ENCODE measurements at regions not wholly inside any gene's neighbourhood (a gene's known extent, or its start where the extent isn't known, plus 50 kb on each side); places are given as distances from the start of the nearest gene placed in this dataset.

DNA sequence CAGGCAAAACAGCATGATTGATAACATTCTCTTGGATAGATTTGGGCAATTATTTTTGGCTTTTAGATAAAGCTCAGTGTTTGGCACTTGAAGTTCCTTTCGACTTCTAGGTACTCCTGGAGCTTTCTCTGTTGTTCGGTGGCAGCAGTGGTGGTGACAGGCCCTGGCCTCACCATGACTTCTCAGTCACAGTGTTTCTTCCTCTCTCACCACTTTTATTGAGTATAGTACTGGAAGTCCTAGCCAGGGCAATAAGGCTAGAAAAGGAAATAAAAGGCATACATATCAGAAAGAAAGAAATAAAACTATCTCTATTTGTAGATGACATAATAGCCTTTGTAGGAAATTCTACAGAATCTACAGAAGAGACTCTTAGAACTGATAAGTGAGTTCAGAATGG lies 101.2 kb upstream of the SIRPG start:
- ATAC-seq (no peak), DNase-seq (no peak)
- TF ChIP-seq, protein P1, sequence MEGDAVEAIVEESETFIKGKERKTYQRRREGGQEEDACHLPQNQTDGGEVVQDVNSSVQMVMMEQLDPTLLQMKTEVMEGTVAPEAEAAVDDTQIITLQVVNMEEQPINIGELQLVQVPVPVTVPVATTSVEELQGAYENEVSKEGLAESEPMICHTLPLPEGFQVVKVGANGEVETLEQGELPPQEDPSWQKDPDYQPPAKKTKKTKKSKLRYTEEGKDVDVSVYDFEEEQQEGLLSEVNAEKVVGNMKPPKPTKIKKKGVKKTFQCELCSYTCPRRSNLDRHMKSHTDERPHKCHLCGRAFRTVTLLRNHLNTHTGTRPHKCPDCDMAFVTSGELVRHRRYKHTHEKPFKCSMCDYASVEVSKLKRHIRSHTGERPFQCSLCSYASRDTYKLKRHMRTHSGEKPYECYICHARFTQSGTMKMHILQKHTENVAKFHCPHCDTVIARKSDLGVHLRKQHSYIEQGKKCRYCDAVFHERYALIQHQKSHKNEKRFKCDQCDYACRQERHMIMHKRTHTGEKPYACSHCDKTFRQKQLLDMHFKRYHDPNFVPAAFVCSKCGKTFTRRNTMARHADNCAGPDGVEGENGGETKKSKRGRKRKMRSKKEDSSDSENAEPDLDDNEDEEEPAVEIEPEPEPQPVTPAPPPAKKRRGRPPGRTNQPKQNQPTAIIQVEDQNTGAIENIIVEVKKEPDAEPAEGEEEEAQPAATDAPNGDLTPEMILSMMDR (IDR thresholded peaks at IDR 0.05): no peak
- Histone ChIP-seq H3K27ac (no peak overlapping the region), H3K4me3 (no peak overlapping the region), H3K9me3 (no peaks in the 10 kb centered on the region), H3K36me3 (no peaks in the 10 kb centered on the region), H3K27me3 (ENCODE audit: low read depth) (peaks cover 4% of the 10 kb centered on the region), H3K4me1 (no peaks in the 10 kb centered on the region)
- intact Hi-C loops (cut with DNase I): no loop called here

DNA sequence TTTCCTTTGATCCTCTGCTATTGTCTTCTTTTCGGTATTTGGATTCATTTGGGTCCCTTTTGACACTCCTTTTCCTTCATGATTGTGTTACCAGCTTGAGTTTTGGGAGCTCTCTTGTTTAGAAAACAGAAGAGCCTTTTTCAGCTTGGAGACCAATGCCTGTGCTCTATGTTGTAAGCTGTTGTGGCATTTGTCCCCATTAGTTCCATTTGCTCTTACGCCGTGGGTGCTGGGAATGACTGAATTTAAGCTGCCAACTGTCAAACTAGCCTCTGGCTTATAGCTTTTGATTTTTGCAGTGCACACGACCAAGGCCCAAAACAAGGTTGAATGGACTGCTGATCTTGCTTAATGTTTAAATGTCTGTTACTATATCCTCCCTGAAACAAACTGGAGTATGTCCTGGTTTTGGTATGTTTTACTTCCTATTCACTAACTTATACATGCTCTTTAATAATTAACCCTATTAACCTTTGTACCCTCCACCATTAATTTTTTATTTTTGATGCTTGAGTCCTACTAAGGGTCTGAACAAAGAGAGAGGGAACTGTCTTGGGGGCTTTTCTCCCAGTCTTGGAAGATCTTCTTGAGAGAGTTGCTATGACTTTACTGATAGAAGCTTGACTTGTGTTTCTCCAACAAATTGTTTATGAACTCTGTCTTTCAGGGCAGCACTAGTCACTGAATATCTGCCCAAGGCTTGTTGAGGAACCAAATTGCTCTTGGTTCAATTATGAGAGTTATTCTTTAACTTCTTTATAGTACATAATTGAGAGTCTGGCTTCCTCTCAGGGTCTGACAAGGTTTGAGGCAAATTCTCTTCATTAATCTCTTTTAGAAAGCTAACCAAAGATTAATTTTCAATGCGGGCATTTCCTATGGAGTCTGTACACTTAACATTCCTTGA lies 100.3 kb upstream of the SIRPG start:
- ATAC-seq (no peak), DNase-seq (no peak)
- H3K36me3 ChIP-seq: no peaks in the 10 kb centered on the region
- TF ChIP-seq, protein P1 (IDR thresholded peaks at IDR 0.05): no peak
- peaks cover 4% of the 10 kb centered on the region for H3K27me3 ChIP-seq (ENCODE audit: low read depth)
- no peak overlapping the region for H3K4me3 ChIP-seq
- H3K4me1 ChIP-seq: no peaks in the 10 kb centered on the region
- no peaks in the 10 kb centered on the region for H3K9me3 ChIP-seq
- intact Hi-C loops (cut with DNase I): no loop called here
- no peak overlapping the region for H3K27ac ChIP-seq

DNA sequence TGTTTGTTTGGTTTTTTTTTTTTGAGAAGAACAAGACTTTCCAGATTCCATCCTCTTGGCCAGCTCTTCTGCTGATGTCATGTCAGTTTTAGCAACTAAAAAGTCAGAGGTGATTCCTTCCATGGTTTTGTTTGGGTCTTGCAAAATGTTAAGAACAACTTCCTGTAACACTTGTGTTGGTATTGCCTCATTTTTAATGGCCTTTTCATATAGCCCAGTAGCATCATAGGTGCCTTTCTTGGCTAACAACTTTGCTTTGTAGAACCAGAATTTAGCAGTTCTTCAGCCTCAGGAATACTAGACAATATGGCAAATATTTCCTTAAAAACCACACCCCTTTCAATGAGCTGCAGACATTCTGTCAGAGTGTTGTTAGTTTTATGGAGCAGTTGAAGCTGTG lies 99.5 kb upstream of the SIRPG start:
- DNase-seq: no peak
- intact Hi-C loops (cut with DNase I): no loop called here
- Histone ChIP-seq H3K4me3 (no peak overlapping the region), H3K36me3 (no peaks in the 10 kb centered on the region), H3K4me1 (no peaks in the 10 kb centered on the region), H3K27ac (no peak overlapping the region), H3K9me3 (no peaks in the 10 kb centered on the region), H3K27me3 (ENCODE audit: low read depth) (peaks cover 4% of the 10 kb centered on the region)
- no peak for ATAC-seq
- TF ChIP-seq, protein P1 (IDR thresholded peaks at IDR 0.05): no peak

DNA sequence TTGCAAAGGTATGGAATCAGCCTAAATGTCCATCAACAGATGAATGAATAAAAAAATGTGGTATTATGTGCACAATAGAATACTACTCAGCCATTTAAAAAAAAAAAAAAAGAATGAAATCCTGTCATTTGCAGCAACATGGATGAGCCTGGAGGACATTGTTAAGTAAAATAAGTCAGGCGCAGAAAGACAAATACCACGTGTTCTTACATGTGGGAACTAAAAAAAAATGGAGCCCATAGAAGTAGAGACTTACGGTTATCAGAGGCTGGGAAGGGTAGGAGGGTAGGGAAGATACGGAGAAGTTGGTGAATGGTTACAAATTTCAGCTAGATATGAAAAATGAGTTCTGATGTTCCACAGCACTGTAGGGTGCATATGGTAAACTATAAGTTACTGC lies 97.2 kb upstream of the SIRPG start:
- Histone ChIP-seq H3K4me1 (no peaks in the 10 kb centered on the region), H3K4me3 (no peak overlapping the region), H3K27ac (no peak overlapping the region), H3K9me3 (no peaks in the 10 kb centered on the region), H3K27me3 (ENCODE audit: low read depth) (no peaks in the 10 kb centered on the region), H3K36me3 (no peaks in the 10 kb centered on the region)
- no peak for DNase-seq
- intact Hi-C loops (cut with DNase I): no loop called here
- ATAC-seq: no peak
- TF ChIP-seq, protein P1 (IDR thresholded peaks at IDR 0.05): no peak

DNA sequence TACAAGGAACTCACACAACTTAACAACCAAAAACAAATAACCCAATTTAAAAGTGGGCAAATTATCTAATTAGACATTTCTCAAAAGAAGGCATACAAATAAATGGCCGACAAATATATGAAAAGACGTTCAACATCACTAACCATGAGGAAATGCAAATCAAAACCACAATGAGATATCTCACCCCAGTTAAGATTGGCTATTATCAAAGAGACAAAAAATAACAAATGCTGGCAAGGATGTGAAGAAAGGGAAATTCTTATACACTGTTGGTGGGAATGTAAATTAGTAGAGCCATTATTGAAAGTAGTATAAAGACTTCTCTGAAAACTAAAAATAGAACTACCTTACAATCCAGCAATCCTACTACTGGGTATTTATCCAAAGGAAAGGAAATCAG lies 96.7 kb upstream of the SIRPG start:
- Histone ChIP-seq H3K4me1 (no peaks in the 10 kb centered on the region), H3K4me3 (no peak overlapping the region), H3K9me3 (no peaks in the 10 kb centered on the region), H3K27ac (no peak overlapping the region), H3K36me3 (no peaks in the 10 kb centered on the region), H3K27me3 (ENCODE audit: low read depth) (no peaks in the 10 kb centered on the region)
- intact Hi-C loops (cut with DNase I): no loop called here
- DNase-seq (no peak), ATAC-seq (no peak)
- TF ChIP-seq, protein P1 (IDR thresholded peaks at IDR 0.05): no peak
